Islet precursor cell (in vitro differentiated cells): ENCODE measurements at regions not wholly inside any gene's neighbourhood (a gene's known extent, or its start where the extent isn't known, plus 50 kb on each side); places are given as distances from the start of the nearest gene placed in this dataset.
"Not testable (repeated sequence)": the region's sequence is repeated elsewhere in the genome, so short reads cannot be mapped to it uniquely, and the experiment has no call there.

Experiments
- DNase-seq: peaks from one replicate; pipeline ENCODE4 v3.0.0-alpha.2; 2018

DNA sequence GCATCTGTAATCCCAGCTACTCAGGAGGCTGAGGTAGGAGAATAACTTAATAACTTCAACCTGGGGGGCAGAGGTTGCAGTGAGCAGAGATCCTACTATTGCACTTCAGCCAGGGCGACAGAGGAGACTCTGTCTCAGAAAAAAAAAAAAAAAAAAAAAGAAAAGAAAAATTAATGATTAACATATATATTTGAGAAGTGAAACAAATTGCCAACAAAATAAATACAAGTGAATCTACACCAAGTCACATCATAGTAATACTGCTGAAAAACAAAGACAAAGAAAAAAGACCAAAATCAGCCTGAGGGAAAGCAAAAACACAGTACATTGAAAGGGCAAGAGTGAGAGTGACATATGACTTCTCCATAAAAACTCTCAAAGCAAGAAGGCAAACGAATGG is 123.7 kb downstream of the CASP12 start:
- no peak for DNase-seq

DNA sequence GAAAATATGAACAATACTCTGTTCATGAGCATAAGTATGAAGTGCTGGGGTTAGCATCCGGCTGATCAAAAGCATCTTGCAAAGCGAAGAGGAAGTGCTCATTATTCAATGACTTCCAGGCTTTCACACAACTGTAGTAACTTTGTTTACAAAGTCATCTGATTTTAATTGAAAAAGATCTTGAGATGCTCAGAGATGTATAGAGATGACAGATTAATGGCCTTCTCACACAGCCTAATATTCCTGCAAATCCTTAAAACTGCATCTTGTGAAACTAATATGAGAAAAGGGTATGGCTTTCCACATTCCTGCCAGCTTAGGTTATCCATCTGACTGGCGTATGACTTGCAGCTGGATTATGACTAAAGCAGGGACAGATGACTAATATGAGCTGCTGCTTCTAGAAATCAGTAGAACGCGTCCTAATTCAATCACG is 125.4 kb downstream of the CASP12 start:
- DNase-seq = no peak

DNA sequence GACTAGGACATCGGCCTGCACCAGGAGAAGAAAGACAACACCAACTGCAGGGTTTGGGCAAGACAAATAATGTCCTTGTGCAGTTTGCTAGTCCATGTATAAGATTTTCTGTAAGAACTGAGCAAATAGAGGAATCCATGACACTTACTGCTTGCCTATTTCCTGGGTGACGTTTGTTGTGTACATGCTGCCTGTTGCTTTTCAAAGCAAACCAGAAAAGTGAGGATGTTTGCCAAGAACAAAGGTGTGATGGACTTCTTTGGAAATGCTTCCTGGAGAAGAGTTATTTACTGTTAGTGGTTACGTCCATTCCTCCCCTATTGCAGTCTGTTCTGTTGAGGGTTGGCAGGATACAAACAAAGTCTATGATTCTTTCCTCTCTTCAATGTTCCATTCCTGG is 126.5 kb downstream of the CASP12 start:
- DNase-seq = no peak

GRCh38 chr11:104771046-104771445 is 127.2 kb downstream of the CASP12 start:
- DNase-seq = not testable (repeated sequence)

DNA sequence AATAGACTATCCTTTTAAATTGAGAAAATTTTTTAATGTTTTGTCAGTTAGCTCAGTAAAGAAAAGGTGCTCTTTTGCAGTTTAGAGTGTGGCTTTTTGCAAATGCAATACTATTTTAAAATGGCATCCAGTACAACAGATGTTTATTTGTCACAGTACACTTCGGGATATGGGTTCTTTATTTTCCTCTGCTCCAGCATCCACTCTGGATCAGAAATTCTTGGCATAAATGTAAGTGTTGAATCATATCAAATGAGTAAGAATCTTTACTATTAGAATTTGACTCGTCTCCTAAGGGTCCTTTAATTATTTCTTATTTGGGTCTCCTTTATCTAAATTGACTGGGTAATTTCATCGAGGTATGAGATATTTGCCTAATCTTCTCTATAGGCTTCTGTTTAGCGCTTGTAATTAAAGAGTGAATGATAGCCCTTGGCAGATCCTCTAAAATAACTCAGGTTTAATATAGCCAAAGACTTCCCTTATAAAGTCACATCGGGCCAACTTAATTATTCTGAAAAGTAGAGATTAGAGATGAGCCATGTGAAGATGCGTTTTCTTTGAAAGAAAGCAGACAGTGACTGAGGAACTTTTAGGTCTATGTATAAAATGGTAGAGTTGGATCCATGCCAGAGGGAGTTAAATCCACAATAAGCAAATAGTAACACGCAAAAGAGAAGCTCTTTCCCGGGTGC is 132.7 kb downstream of the CASP12 start:
- DNase-seq = no peak

GRCh38 chr11:104764710-104765045 is 133.6 kb downstream of the CASP12 start:
- no peak for DNase-seq

- no peak for DNase-seq
Observed at GRCh38 chr11:104763930-104764709, 134.1 kb downstream of the CASP12 start.

DNA sequence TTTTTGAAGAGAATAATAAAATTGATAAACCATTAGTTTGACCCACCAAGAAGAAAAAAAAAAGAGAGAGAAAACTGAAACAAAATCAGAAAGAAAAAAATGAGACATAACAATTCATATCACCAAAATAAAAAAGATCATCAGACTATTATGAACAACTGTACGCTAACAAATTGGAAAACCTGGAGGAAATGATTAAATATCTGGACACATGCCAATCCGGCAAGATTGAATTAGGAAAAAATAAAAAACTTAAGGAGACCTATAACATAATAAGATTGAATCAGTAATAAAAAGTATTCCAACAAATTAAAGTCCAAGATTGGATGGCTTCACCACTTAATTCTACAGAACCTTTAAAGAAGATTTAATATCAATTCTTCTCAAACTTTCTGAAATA is 136.7 kb downstream of the CASP12 start:
- DNase-seq = no peak

DNA sequence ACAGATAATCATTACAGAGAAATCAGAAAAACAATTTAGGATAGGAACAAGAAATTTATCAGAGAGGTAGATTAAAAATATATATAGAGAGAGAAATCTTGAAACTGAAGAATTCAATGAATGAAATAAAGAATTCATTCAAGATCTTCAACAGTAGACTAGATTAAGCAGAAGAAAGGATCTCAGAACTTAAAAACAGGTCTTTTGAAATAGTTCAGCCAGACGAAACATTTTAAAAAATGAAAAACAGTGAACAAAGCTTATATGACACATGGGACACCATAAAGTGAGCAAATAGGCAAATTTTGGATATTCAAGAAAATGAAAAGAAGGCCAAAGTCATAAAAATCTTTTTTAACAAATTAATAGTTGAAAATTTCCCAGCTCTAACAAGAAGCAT is 138.8 kb downstream of the CASP12 start:
- DNase-seq = no peak

GRCh38 chr11:104738918-104739317 is 159.3 kb downstream of the CASP12 start:
- DNase-seq = no peak

- DNase-seq = no peak
Observed at GRCh38 chr11:104738208-104738607, 160.1 kb downstream of the CASP12 start.

DNA sequence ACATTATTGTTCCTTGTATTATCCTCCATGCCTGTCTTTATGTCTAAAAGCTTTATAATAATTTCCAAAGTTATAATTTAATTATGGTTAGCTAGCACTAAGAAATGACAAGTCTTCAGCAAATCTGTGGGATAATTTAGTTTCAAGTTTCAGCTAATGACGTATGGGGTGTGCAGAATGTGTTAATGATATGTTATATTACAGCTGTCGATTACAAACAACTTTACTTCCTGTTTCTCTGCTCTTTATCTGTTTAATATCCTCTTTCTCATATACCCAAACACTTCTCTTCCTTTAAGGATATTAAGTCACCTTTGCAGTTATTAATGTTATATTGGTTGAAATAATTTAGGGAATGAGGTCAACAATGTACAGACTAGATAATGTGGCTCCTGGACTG is 161.8 kb downstream of the CASP12 start:
- no peak for DNase-seq

DNA sequence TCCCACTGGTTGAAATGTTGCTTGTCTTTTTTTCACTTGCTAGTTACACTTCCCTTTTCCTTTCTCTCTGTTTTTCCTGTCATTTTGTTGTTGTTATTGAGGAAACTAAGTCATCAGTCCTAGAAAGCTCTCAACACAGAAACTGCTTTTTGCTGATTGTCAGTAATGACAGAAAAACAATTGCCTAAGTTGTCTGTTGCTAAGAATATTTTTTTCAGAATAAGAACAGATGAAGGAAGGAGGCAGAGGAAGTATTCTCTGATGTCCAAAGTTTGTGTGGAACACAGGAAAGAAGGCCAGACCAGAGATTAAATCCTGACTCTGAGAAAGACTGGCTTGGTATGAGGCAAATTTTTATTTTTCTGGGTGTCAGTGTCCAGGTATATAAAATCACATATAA is 163.3 kb downstream of the CASP12 start:
- DNase-seq = no peak

- DNase-seq = no peak
Observed at GRCh38 chr11:104731890-104732289, 166.4 kb downstream of the CASP12 start.

DNA sequence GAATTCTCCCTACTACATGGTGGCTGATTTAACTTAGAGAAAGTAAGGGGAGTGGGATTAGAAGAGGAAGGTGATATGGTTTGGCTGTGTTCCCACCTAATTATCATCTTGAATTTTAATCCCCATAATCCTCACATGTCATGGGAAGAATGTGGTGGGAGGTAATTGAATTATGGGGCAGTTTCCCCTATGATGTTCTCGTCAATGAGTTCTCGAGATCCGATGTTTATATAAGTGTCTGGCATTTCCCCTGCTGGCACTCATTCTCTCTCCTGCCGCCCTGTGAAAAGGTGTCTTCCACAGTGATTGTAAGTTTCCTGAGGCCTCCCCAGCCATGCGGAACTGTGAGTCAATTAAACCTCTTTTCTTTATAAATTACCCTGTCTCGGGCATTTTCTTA is 169.3 kb downstream of the CASP12 start:
- no peak for DNase-seq

GRCh38 chr11:104727768-104728167 is 170.5 kb downstream of the CASP12 start:
- no peak for DNase-seq

- DNase-seq = no peak
Observed at GRCh38 chr11:104727095-104727494, 171.2 kb downstream of the CASP12 start.

- DNase-seq = no peak
Observed at GRCh38 chr11:104725796-104726408, 172.4 kb downstream of the CASP12 start.

DNA sequence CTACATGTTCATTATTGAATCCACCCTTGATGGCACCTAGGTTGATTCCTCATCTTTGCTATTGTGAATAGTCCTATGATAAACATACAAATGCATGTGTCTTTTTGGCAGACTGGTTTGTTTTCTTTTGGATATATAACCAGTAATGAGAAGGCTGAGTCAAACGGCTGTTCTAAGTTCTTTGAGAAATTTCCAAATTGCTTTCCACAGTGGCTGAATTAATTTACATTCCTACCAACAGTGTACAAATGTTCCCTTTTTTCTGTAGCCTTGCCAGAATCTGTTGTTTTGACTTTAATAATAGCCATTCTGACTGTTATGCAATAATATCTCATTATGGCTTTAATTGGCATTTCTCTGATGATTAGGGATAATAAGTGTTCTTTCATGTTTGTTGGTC is 184.9 kb downstream of the CASP12 start:
- no peak for DNase-seq

GRCh38 chr11:104705490-104706190 is 192.6 kb downstream of the CASP12 start:
- no peak for DNase-seq

DNA sequence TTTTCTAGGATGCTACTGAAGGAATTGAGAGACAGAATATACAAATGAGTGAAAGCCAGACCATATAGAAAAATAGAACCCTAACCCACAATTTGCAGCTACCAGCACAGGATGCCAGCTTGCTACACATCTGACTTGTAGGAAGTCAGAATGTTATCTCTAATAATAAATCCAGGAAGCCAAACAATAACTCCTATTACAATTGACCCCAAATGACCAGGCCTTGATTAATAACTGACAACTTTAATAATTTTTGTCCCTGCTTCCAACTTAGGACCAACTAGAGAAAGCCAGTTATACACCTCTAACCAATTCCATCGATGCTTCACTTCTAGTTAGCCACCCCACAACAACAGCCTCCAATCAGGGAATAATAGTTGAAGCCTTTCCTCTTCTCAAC is 193.4 kb downstream of the CASP12 start:
- no peak for DNase-seq

- no peak for DNase-seq
Observed at GRCh38 chr11:104704146-104704830, 194.0 kb downstream of the CASP12 start.

GRCh38 chr11:104700609-104701008 is 197.7 kb downstream of the CASP12 start:
- DNase-seq = no peak
